Spleen (tissue), 7 donors: ENCODE measurements at regions not wholly inside any gene's neighbourhood (a gene's known extent, or its start where the extent isn't known, plus 50 kb on each side); places are given as distances from the start of the nearest gene placed in this dataset.

Experiments
- CTCF ChIP-seq, 11 experiments: fragments of 200-600 bp in 7 of 11; fragments of 450-650 bp in 4 of 11; sonication (generic) in 4 of 11; IDR thresholded peaks in 8 of 11; conservative IDR thresholded peaks in 3 of 11; 1 replicate in 7 of 11; 2 replicates in 4 of 11; pipeline versions ENCODE4 v1.4.0 to v1.8.0; 2016 to 2021; ENCODE audit warnings: antibody characterized with exemption in 11 of 11, inconsistent platforms in 4 of 11, mild to moderate bottlenecking in 1 of 11
- POLR2A ChIP-seq, 3 donors: fragments of 450-650 bp; IDR thresholded peaks; one replicate each; pipeline ENCODE4 v1.5.1; 2017; ENCODE audit warnings: antibody characterized with exemption in 3 of 3, mild to moderate bottlenecking in 1 of 3
- POLR2AphosphoS5 ChIP-seq, 3 donors: sonication (generic); formaldehyde crosslinking; IDR thresholded peaks; one replicate each; pipeline ENCODE4 v1.5.1; 2017; ENCODE audit warnings: antibody characterized with exemption in 3 of 3
- donor health status: DM: no; HTN: no; CAD: no; lungs with moderate emphysema.
- donor health status: DM: no; HTN: no; CAD: no.
- donor health status: DM: no; HTN: no; CAD: no.

GRCh38 chr14:98008381-98009113 is 1211.4 kb downstream of the VRK1 start:
- no peak for TF ChIP-seq POLR2A (IDR thresholded peaks at IDR 0.05)
- TF ChIP-seq CTCF (IDR thresholded peaks at IDR 0.05 in 8 of 11, conservative IDR thresholded peaks at IDR 0.05 in 3 of 11) = no peak
- TF ChIP-seq POLR2AphosphoS5 (IDR thresholded peaks at IDR 0.05) = no peak
